GM12878 (cell line): ENCODE measurements at regions not wholly inside any gene's neighbourhood (a gene's known extent, or its start where the extent isn't known, plus 50 kb on each side); places are given as distances from the start of the nearest gene placed in this dataset.

Experiments
- ATAC-seq: fragments of 200-7000 bp; cut with Tn5 transposase; 3 replicates; pipeline ENCODE4 v1.9.1; 2020; ENCODE audit warnings: mild to moderate bottlenecking, moderate library complexity
- BruUV-seq: library from RNA; stranded (reverse); fragments of 400-500 nt; replicated peaks from 2 replicates; lab custom pipeline; 2021; lab: Mats Ljungman, UMichigan
- CTCF ChIA-PET: fragments of 300-600 bp; sonication (Branson Sonifier 250); formaldehyde crosslinking; extraction: SDS; loops from one replicate; lab custom pipeline; 2021; ENCODE audit warnings: inconsistent platforms; lab: Yijun Ruan, JAX
- POLR2A ChIA-PET: fragments of 350-600 bp; formaldehyde crosslinking; extraction: SDS; loops from one replicate; lab custom pipeline; 2021; ENCODE audit warnings: inconsistent platforms; lab: Charles Lee
- RAD21 ChIA-PET: fragments of 300-600 bp; sonication (Branson Sonifier 250); formaldehyde crosslinking; loops from one replicate; lab custom pipeline; 2023; ENCODE audit warnings: antibody characterized with exemption; ENCODE audit not compliant: unreplicated experiment; lab: Charles Lee
- SMC1A ChIA-PET: fragments of 300-600 bp; sonication (Branson Sonifier 250); formaldehyde crosslinking; loops from one replicate; lab custom pipeline; 2023; ENCODE audit not compliant: unreplicated experiment, uncharacterized antibody; lab: Charles Lee
- DNase-seq: peaks from one replicate; pipeline ENCODE4 v3.0.0-alpha.2; 2011; ENCODE audit warnings: low read depth, low spot score
- FAIRE-seq: peaks from 3 replicates; lab custom pipeline; 2011; peaks lifted over from hg19 to GRCh38; lab: Jason Lieb, UNC
- H2AFZ ChIP-seq: 2 replicates; pipeline ENCODE4 v1.6.0; 2011; ENCODE audit warnings: low read depth, low read length, control low read depth; ENCODE audit not compliant: control insufficient read depth
- H3K27ac ChIP-seq: 2 replicates; pipeline ENCODE4 v1.5.1; 2011; ENCODE audit warnings: control low read depth; ENCODE audit not compliant: control insufficient read depth, insufficient read depth
- H3K27me3 ChIP-seq, 2 experiments: replicated peaks in 1 of 2; 2 replicates each; pipeline versions ENCODE4 v1.6.0 to v1.6.1; 2011; ENCODE audit warnings: low read length in 1 of 2; ENCODE audit not compliant: control insufficient read depth in 2 of 2, insufficient read depth in 2 of 2
- H3K36me3 ChIP-seq, 2 experiments: 2 replicates each; pipeline ENCODE4 v1.5.1; 2011; ENCODE audit warnings: low read length in 1 of 2; ENCODE audit not compliant: control insufficient read depth in 2 of 2, insufficient read depth in 2 of 2
- H3K4me1 ChIP-seq: 2 replicates; pipeline ENCODE4 v1.6.1; 2011; ENCODE audit warnings: mild to moderate bottlenecking, low read length, moderate library complexity, mixed read lengths; ENCODE audit not compliant: control insufficient read depth, insufficient read depth
- H3K4me2 ChIP-seq: 2 replicates; pipeline ENCODE4 v1.6.0; 2011; ENCODE audit warnings: control low read depth; ENCODE audit not compliant: control insufficient read depth, insufficient read depth
- H3K4me3 ChIP-seq: fragments of 200-600 bp; sonication (generic); 2 replicates; pipeline ENCODE4 v1.5.1; 2016
- H3K79me2 ChIP-seq: 2 replicates; pipeline ENCODE4 v1.6.0; 2011; ENCODE audit warnings: low read length; ENCODE audit not compliant: control insufficient read depth, insufficient read depth
- H3K9ac ChIP-seq: 2 replicates; pipeline ENCODE4 v1.8.0; 2011; ENCODE audit warnings: low read length, control low read depth, mixed read lengths; ENCODE audit not compliant: control insufficient read depth, insufficient read depth
- H3K9me3 ChIP-seq: replicated peaks from 3 replicates; pipeline ENCODE4 v1.5.1; 2011; ENCODE audit warnings: mild to moderate bottlenecking, low read length; ENCODE audit not compliant: control insufficient read depth, insufficient read depth
- H4K20me1 ChIP-seq: 2 replicates; pipeline ENCODE4 v1.6.0; 2011; ENCODE audit not compliant: control insufficient read depth, insufficient read depth
- ATF7 ChIP-seq: fragments of 450-650 bp; IDR thresholded peaks from 2 replicates; pipeline ENCODE4 v1.6.1; 2016; ENCODE audit warnings: low read depth, mild to moderate bottlenecking
- CHD4 ChIP-seq: fragments of 200-600 bp; sonication (generic); IDR thresholded peaks from 2 replicates; pipeline ENCODE4 v1.6.1; 2016; ENCODE audit warnings: mild to moderate bottlenecking
- E4F1 ChIP-seq: fragments of 450-650 bp; IDR thresholded peaks from 2 replicates; pipeline ENCODE4 v1.6.1; 2018; ENCODE audit warnings: borderline replicate concordance, mild to moderate bottlenecking; ENCODE audit not compliant: partially characterized antibody
- HDAC6 ChIP-seq: fragments of 200-600 bp; sonication (generic); IDR thresholded peaks from one replicate; pipeline ENCODE4 v1.8.0; 2017; ENCODE audit warnings: antibody characterized with exemption; ENCODE audit not compliant: unreplicated experiment
- JUND ChIP-seq: IDR thresholded peaks from 2 replicates; pipeline ENCODE4 v1.6.1; 2012; ENCODE audit warnings: low read depth, mild to moderate bottlenecking, low read length, improper control_type of control experiment, moderate library complexity
- LARP7 ChIP-seq: fragments of 450-650 bp; IDR thresholded peaks from 2 replicates; pipeline ENCODE4 v1.6.1; 2017; ENCODE audit warnings: mild to moderate bottlenecking
- MEF2A ChIP-seq: IDR thresholded peaks from 2 replicates; pipeline ENCODE4 v1.6.1; 2011; ENCODE audit warnings: low read depth, mild to moderate bottlenecking, low read length, moderate library complexity; ENCODE audit not compliant: insufficient read depth
- MLLT1 ChIP-seq: fragments of 450-650 bp; IDR thresholded peaks from 2 replicates; pipeline ENCODE4 v1.6.1; 2016; ENCODE audit warnings: mild to moderate bottlenecking
- RFX5 ChIP-seq: IDR thresholded peaks from 2 replicates; pipeline ENCODE4 v1.6.1; 2011; ENCODE audit warnings: low read depth, low read length, improper control_type of control experiment
- SPI1 ChIP-seq: IDR thresholded peaks from 2 replicates; pipeline ENCODE4 v1.6.1; 2011; ENCODE audit warnings: low read depth, mild to moderate bottlenecking, low read length, moderate library complexity, borderline replicate concordance; ENCODE audit not compliant: insufficient read depth
- TBL1XR1 ChIP-seq: IDR thresholded peaks from 2 replicates; pipeline ENCODE4 v1.6.1; 2012; ENCODE audit warnings: low read depth, low read length, improper control_type of control experiment
- TCF12 ChIP-seq: IDR thresholded peaks from 2 replicates; pipeline ENCODE4 v1.6.1; 2011; ENCODE audit warnings: low read depth, mild to moderate bottlenecking, low read length
- ZBED1 ChIP-seq: IDR thresholded peaks from 2 replicates; pipeline ENCODE4 v1.6.1; 2016; ENCODE audit warnings: borderline replicate concordance
- ZNF207 ChIP-seq: fragments of 450-650 bp; IDR thresholded peaks from 2 replicates; pipeline ENCODE4 v1.6.1; 2014; ENCODE audit warnings: antibody characterized with exemption, mild to moderate bottlenecking, borderline replicate concordance
- ZNF274 ChIP-seq: IDR thresholded peaks from one replicate; pipeline ENCODE4 v1.8.0; 2011; ENCODE audit not compliant: insufficient read length, insufficient read depth
- ZNF592 ChIP-seq: fragments of 450-650 bp; IDR thresholded peaks from 2 replicates; pipeline ENCODE4 v1.6.1; 2017; ENCODE audit warnings: mild to moderate bottlenecking, moderate library complexity
- ZSCAN29 ChIP-seq: fragments of 450-650 bp; IDR thresholded peaks from 2 replicates; pipeline ENCODE4 v1.6.1; 2017; ENCODE audit warnings: mild to moderate bottlenecking, moderate library complexity
- WGBS: methylation state at CpG from one replicate; pipeline ENCODE4 v1.1.6; 2016; ENCODE audit warnings: low lambda C conversion rate; ENCODE audit not compliant: insufficient replicate concordance, insufficient coverage; ENCODE audit errors: missing lambda C conversion rate; 5-methylcytosine and 5-hydroxymethylcytosine counted together
- in situ Hi-C: fragments of 300-500 bp; cut with MboI; formaldehyde crosslinking; loops from 9 replicates; pipeline ENCODE4 v1.14.3; 2018; ENCODE audit warnings: mixed read lengths
- intact Hi-C: fragments of 100-400 bp; cut with micrococcal nuclease; formaldehyde crosslinking; loops from one replicate; pipeline ENCODE4 v1.14.2; 2022; ENCODE audit not compliant: unreplicated experiment

- TF ChIP-seq ATF7 = no peak
- no peak for TF ChIP-seq JUND
- no peak for TF ChIP-seq ZNF592
- TF ChIP-seq, all 136 proteins: peak for 0
These were observed 263.7 kb downstream of the BMP4 start (continued) for GRCh38 chr14:53692885-53693284.

GRCh38 chr14:53692451-53692850 lies 264.2 kb downstream of the BMP4 start:
- FAIRE-seq = no peak
- POLR2A ChIA-PET = no interaction called here
- no peak for ATAC-seq
- H3K4me1 ChIP-seq = peaks cover 4% of the 10 kb centered on the region
- H3K36me3 ChIP-seq = no peaks in the 10 kb centered on the region
- DNase-seq = no peak
- in situ Hi-C loops = no loop called here
- H4K20me1 ChIP-seq = no peaks in the 10 kb centered on the region
- H3K79me2 ChIP-seq = no peaks in the 10 kb centered on the region
- SMC1A ChIA-PET = interaction anchor here (1.6 kb wide), 2 partner anchors 11 to 54 kb away, joined by 3 to 4 read pairs; no protein-coding TSS in a partner anchor
- no TSS peak for BruUV-seq
- H3K27me3 ChIP-seq = no peaks in the 10 kb centered on the region
- H2AFZ ChIP-seq = no peak overlapping the region
- no peak overlapping the region for H3K27ac ChIP-seq
- H3K4me2 ChIP-seq = no peak overlapping the region
- CTCF ChIA-PET = interaction anchor here (1.6 kb wide), 1 partner anchor 10 kb away, joined by 4 read pairs; no protein-coding TSS in a partner anchor
- intact Hi-C loops = no loop called here
- WGBS = 34% methylated on average over 5 of the region's 5 CpGs
- H3K9ac ChIP-seq = no peak overlapping the region
- H3K4me3 ChIP-seq = no peak overlapping the region
- RAD21 ChIA-PET = no interaction called here
- no peaks in the 10 kb centered on the region for H3K9me3 ChIP-seq
- TF ChIP-seq CHD4 (no peak), ZBED1 (no peak), HDAC6 (no peak), SPI1 (no peak), ZSCAN29 (no peak), E4F1 (no peak), MEF2A (no peak), MLLT1 (no peak), RFX5 (no peak), TBL1XR1 (no peak), TCF12 (no peak), JUND (no peak), LARP7 (no peak), ZNF274 (no peak), ZNF207 (no peak)
